ENCODE measurements at regions not wholly inside any gene's neighbourhood (a gene's known extent, or its start where the extent isn't known, plus 50 kb on each side); places are given as distances from the start of the nearest gene placed in this dataset.

GRCh38 chr5:6184481-6184880 is 193.9 kb downstream of the MED10 start:
- no peaks in the 10 kb centered on the region for H3K9me3 ChIP-seq
- no peak for TF ChIP-seq POLR2A (IDR thresholded peaks at IDR 0.05)
- TF ChIP-seq, protein P1, sequence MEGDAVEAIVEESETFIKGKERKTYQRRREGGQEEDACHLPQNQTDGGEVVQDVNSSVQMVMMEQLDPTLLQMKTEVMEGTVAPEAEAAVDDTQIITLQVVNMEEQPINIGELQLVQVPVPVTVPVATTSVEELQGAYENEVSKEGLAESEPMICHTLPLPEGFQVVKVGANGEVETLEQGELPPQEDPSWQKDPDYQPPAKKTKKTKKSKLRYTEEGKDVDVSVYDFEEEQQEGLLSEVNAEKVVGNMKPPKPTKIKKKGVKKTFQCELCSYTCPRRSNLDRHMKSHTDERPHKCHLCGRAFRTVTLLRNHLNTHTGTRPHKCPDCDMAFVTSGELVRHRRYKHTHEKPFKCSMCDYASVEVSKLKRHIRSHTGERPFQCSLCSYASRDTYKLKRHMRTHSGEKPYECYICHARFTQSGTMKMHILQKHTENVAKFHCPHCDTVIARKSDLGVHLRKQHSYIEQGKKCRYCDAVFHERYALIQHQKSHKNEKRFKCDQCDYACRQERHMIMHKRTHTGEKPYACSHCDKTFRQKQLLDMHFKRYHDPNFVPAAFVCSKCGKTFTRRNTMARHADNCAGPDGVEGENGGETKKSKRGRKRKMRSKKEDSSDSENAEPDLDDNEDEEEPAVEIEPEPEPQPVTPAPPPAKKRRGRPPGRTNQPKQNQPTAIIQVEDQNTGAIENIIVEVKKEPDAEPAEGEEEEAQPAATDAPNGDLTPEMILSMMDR (IDR thresholded peaks at IDR 0.05): no peak
- no peak for DNase-seq
- 93 to 100% methylated on average over 1 of the region's 1 CpG for WGBS, 2 donors
- H3K4me1 ChIP-seq: no peaks in the 10 kb centered on the region
- intact Hi-C loops (cut with DNase I; ENCODE audit: low total_unique reads): no loop called here
- H3K27me3 ChIP-seq: no peaks in the 10 kb centered on the region
- no peaks in the 10 kb centered on the region for H3K36me3 ChIP-seq (ENCODE audit: low read depth, missing control alignments)
- no peak overlapping the region for H3K27ac ChIP-seq
- no peak overlapping the region for H3K4me3 ChIP-seq

DNA sequence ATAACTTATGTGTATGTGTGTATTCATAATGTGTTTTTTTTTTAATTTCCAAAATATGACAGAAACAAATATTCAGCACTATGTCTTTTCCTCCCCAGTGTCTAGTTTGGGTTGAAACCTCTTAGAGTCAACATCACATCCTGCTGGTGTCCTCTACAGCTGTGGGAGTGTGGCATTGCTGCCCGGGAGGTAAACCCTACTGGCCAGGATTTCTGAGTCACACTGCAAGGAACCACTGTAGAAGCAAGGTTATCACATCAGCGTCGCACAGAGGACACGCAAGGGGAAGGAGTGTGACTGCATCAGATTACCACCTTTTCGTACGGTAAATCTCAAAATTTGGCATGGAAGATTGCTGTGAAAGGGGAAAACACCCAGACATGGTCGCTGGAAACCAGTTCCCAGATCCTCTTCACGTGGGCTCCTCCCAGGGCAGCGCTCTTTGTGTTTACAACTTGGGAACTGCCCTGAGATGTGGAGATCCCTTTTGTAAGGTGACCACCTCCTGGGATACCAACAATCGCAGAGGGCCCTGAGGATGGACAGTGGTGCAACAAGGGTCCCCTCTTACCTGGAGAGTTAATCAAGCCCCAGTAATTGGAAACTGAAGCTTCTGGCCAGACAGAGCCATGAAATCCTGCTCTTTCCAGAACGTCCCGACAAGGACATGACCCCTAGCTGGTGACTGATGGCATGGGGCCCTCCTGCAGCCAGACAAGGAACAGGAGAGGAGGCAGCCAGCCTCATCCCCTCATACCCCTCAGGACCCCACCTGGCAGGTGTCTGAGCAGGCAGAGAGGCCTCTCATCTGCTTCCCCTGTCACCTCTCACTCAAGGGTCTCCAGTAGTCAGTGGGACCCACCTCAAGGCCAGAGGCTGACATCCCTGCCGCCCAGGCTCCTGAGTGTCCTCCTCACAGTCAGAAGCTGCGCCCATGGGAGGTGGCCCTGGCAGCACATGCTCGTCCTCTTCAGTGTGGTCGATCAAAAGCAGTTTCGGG is 194.7 kb downstream of the MED10 start:
- no peaks in the 10 kb centered on the region for H3K9me3 ChIP-seq
- no peaks in the 10 kb centered on the region for H3K27me3 ChIP-seq
- TF ChIP-seq, protein P1 (IDR thresholded peaks at IDR 0.05): no peak
- TF ChIP-seq POLR2A (IDR thresholded peaks at IDR 0.05): no peak
- WGBS, 2 donors: 79 to 82% methylated on average over 17 of the region's 17 CpGs
- intact Hi-C loops (cut with DNase I; ENCODE audit: low total_unique reads): no loop called here
- H3K27ac ChIP-seq: no peak overlapping the region
- H3K4me1 ChIP-seq: no peaks in the 10 kb centered on the region
- no peak overlapping the region for H3K4me3 ChIP-seq
- H3K36me3 ChIP-seq (ENCODE audit: low read depth, missing control alignments): no peaks in the 10 kb centered on the region
- no peak for DNase-seq

GRCh38 chr5:6182271-6182815 is 196.0 kb downstream of the MED10 start:
- intact Hi-C loops (cut with DNase I; ENCODE audit: low total_unique reads): no loop called here
- no peaks in the 10 kb centered on the region for H3K27me3 ChIP-seq
- H3K27ac ChIP-seq: no peak overlapping the region
- WGBS, 2 donors: 74 to 84% methylated on average over 13 to 23 of the region's 23 CpGs
- H3K9me3 ChIP-seq: no peaks in the 10 kb centered on the region
- no peak for TF ChIP-seq POLR2A (IDR thresholded peaks at IDR 0.05)
- TF ChIP-seq, protein P1 (IDR thresholded peaks at IDR 0.05): no peak
- no peaks in the 10 kb centered on the region for H3K4me1 ChIP-seq
- DNase-seq: no peak
- H3K36me3 ChIP-seq (ENCODE audit: low read depth, missing control alignments): no peaks in the 10 kb centered on the region
- H3K4me3 ChIP-seq: no peak overlapping the region

DNA sequence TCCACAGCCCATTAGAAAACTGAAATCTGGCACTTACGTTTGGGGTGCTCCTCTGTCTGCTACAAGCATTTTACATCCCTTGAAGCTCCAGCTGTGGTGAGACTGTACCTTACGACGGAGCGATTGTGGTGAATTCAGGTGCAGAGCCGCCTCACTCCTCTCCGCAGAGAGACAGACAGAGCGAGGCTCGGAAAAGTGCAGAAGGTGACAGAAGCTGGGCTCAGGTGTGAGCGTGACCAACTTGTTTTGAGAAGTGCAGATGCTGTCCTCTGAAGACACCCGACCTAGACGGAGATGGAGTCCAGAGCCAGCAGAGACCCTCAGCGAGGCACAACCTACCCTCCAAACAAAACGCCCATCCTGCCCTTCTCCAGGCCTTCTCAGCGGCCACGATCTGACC is 196.5 kb downstream of the MED10 start:
- intact Hi-C loops (cut with DNase I; ENCODE audit: low total_unique reads): no loop called here
- Histone ChIP-seq H3K27ac (no peak overlapping the region), H3K4me1 (no peaks in the 10 kb centered on the region), H3K4me3 (no peak overlapping the region), H3K27me3 (no peaks in the 10 kb centered on the region), H3K36me3 (ENCODE audit: low read depth, missing control alignments) (no peaks in the 10 kb centered on the region), H3K9me3 (no peaks in the 10 kb centered on the region)
- WGBS, 2 donors: 72 to 83% methylated on average over 14 to 15 of the region's 15 CpGs
- TF ChIP-seq, protein P1 (IDR thresholded peaks at IDR 0.05): no peak
- no peak for TF ChIP-seq POLR2A (IDR thresholded peaks at IDR 0.05)
- no peak for DNase-seq
